ENCODE measurements at regions not wholly inside any gene's neighbourhood (a gene's known extent, or its start where the extent isn't known, plus 50 kb on each side); places are given as distances from the start of the nearest gene placed in this dataset.
"Not testable (repeated sequence)": the region's sequence is repeated elsewhere in the genome, so short reads cannot be mapped to it uniquely, and the experiment has no call there.

- ChIA-PET CTCF (no interaction called here), POLR2A (no interaction called here)
- no peak overlapping the region for H3K27ac ChIP-seq (ENCODE audit: insufficient read depth, low read depth, low read length)
- no peaks in the 10 kb centered on the region for H3K4me1 ChIP-seq (ENCODE audit: control insufficient read depth, extremely low read depth, insufficient read depth, low read length)
- no peaks in the 10 kb centered on the region for H3K27me3 ChIP-seq (ENCODE audit: control insufficient read depth in 2 of 2, insufficient read depth in 2 of 2, low read length in 2 of 2)
- FAIRE-seq, result no peak
- no peaks in the 10 kb centered on the region for H3K79me2 ChIP-seq (ENCODE audit: control insufficient read depth, insufficient read depth, low read length)
- BruUV-seq (replicated peaks), result no TSS peak
- no peaks in the 10 kb centered on the region for H3K36me3 ChIP-seq (ENCODE audit: control insufficient read depth in 2 of 2, extremely low read depth in 1 of 2, insufficient read depth in 2 of 2, low read length in 2 of 2)
- no peak overlapping the region for H2AFZ ChIP-seq (ENCODE audit: low read depth, low read length)
- no peak overlapping the region for H3K4me2 ChIP-seq (ENCODE audit: insufficient read depth, low read length)
- no peaks in the 10 kb centered on the region for H4K20me1 ChIP-seq (replicated peaks; ENCODE audit: control insufficient read depth, extremely low read depth, insufficient read depth, low read length)
- H3K9me3 ChIP-seq (replicated peaks; ENCODE audit: control insufficient read depth, insufficient read depth, low read length), result no peaks in the 10 kb centered on the region
- H3K4me3 ChIP-seq (replicated peaks in 1 of 3; ENCODE audit: insufficient read depth in 1 of 3, low read depth in 1 of 3, low read length in 3 of 3), result no peak overlapping the region
- TF ChIP-seq EZH2 (IDR thresholded peaks at IDR 0.05; ENCODE audit: borderline replicate concordance, low read depth, low read length, severe bottlenecking), result no peak
- TF ChIP-seq, protein P1, sequence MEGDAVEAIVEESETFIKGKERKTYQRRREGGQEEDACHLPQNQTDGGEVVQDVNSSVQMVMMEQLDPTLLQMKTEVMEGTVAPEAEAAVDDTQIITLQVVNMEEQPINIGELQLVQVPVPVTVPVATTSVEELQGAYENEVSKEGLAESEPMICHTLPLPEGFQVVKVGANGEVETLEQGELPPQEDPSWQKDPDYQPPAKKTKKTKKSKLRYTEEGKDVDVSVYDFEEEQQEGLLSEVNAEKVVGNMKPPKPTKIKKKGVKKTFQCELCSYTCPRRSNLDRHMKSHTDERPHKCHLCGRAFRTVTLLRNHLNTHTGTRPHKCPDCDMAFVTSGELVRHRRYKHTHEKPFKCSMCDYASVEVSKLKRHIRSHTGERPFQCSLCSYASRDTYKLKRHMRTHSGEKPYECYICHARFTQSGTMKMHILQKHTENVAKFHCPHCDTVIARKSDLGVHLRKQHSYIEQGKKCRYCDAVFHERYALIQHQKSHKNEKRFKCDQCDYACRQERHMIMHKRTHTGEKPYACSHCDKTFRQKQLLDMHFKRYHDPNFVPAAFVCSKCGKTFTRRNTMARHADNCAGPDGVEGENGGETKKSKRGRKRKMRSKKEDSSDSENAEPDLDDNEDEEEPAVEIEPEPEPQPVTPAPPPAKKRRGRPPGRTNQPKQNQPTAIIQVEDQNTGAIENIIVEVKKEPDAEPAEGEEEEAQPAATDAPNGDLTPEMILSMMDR (IDR thresholded peaks at IDR 0.05; ENCODE audit: extremely low read depth in 1 of 2, insufficient read depth in 1 of 2, low read depth in 1 of 2, low read length in 2 of 2), result no peak
- TF ChIP-seq MYC (IDR thresholded peaks at IDR 0.05; ENCODE audit: low read depth, low read length), result no peak
- TF ChIP-seq POLR2AphosphoS5 (IDR thresholded peaks at IDR 0.05; ENCODE audit: insufficient read depth, low read depth, low read length), result no peak
- no peak for TF ChIP-seq JUN (IDR thresholded peaks at IDR 0.05; ENCODE audit: borderline replicate concordance, insufficient read depth, insufficient read length, low read depth)
- H3K9ac ChIP-seq (replicated peaks; ENCODE audit: extremely low read depth, insufficient read depth, low read length), result no peak overlapping the region
- intact Hi-C loops (cut with micrococcal nuclease), result no loop called here
- dilution Hi-C loops (cut with MboI; ENCODE audit: extremely low pct_ligation_motif_present, low sequenced_read_pairs), result no loop called here
- no peak for DNase-seq (ENCODE audit: low read depth, low spot score)
- no peaks in the 10 kb centered on the region for H3K9me1 ChIP-seq (replicated peaks; ENCODE audit: control insufficient read depth, extremely low read depth, insufficient read depth, low read length)
Measured at GRCh38 chr21:13937236-13937635, 273.5 kb downstream of the LIPI start.

DNA sequence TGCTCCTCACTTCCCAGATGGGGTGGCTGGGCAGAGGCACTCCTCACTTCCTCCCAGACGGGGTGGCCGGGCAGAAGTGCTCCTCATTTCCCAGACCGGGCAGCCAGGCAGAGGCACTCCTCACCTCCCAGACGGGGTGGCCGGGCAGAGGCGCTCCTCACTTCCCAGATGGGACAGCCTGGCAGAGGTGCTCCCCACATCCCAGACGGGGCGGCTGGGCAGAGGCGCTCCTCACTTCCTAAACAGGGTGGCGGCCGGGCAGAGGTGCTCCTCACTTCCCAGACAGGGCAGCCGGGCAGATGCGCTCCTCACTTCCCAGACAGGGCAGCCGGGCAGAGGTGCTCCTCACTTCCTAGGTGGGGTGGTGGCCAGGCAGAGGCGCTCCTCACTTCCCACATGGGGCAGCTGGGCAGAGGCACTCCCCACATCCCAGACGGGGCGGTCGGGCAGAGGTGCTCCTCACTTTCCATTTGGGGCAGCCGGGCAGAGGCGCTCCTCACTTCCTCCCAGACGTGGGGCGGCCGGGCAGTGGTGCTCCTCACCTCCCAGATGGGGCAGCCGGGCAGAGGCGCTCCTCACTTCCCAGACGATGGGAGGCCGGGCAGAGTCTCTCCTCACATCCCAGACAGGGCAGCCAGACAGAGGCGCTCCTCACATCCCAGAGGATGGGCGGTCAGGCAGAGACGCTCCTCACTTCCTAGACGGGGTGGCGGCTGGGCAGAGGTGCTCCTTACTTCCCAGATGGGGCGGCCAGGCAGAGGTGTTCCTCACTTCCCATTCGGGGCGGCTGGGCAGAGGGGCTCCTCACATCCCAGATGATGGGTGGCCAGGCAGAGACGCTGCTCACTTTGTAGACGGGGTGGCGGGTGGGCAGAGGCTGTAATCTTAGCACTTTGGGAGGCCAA, 274.5 kb downstream of the LIPI start:
- FAIRE-seq; POLR2A ChIA-PET; H3K27me3 ChIP-seq (ENCODE audit: control insufficient read depth in 2 of 2, insufficient read depth in 2 of 2, low read length in 2 of 2); BruUV-seq (replicated peaks); dilution Hi-C loops (cut with MboI; ENCODE audit: extremely low pct_ligation_motif_present, low sequenced_read_pairs); H4K20me1 ChIP-seq (replicated peaks; ENCODE audit: control insufficient read depth, extremely low read depth, insufficient read depth, low read length); H3K9me1 ChIP-seq (replicated peaks; ENCODE audit: control insufficient read depth, extremely low read depth, insufficient read depth, low read length); H3K4me3 ChIP-seq (replicated peaks in 1 of 3; ENCODE audit: insufficient read depth in 1 of 3, low read depth in 1 of 3, low read length in 3 of 3); H3K36me3 ChIP-seq (ENCODE audit: control insufficient read depth in 2 of 2, extremely low read depth in 1 of 2, insufficient read depth in 2 of 2, low read length in 2 of 2); H3K9ac ChIP-seq (replicated peaks; ENCODE audit: extremely low read depth, insufficient read depth, low read length); H3K27ac ChIP-seq (ENCODE audit: insufficient read depth, low read depth, low read length); intact Hi-C loops (cut with micrococcal nuclease); H2AFZ ChIP-seq (ENCODE audit: low read depth, low read length); H3K9me3 ChIP-seq (replicated peaks; ENCODE audit: control insufficient read depth, insufficient read depth, low read length); CTCF ChIA-PET; H3K4me2 ChIP-seq (ENCODE audit: insufficient read depth, low read length); DNase-seq (ENCODE audit: low read depth, low spot score); H3K79me2 ChIP-seq (ENCODE audit: control insufficient read depth, insufficient read depth, low read length); H3K4me1 ChIP-seq (ENCODE audit: control insufficient read depth, extremely low read depth, insufficient read depth, low read length): not testable (repeated sequence)

DNA sequence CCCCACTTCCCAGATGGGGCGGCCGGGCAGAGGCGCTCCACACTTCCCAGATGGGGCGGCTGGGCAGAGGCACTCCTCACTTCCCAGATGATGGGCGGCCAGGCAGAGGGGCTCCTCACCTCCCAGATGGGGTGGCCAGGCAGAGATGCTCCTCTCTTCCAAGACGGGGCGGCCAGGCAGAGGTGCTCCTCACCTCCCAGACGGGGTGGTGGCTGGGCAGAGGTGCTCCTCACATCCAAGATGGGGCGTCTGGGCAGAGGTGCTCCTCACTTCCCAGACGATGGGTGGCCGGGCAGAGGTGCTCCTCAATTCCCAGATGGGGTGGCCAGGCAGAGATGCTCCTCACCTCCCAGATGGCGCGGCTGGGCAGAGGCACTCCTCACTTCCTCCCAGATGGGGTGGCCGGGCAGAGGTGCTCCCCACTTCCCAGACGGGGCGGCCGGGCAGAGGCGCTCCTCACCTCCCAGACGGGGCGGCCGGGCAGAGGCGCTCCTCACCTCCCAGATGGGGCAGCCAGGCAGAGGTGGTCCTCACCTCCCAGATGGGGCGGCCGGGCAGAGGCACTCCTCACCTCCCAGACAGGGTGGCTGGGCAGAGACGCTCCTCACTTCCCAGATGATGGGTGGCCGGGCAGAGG, 275.2 kb downstream of the LIPI start:
- H3K36me3 ChIP-seq (ENCODE audit: control insufficient read depth in 2 of 2, extremely low read depth in 1 of 2, insufficient read depth in 2 of 2, low read length in 2 of 2); POLR2A ChIA-PET: not testable (repeated sequence)

More for the DNA sequence above, 275.2 kb downstream of the LIPI start:
- H3K4me1 ChIP-seq (ENCODE audit: control insufficient read depth, extremely low read depth, insufficient read depth, low read length); H3K79me2 ChIP-seq (ENCODE audit: control insufficient read depth, insufficient read depth, low read length); FAIRE-seq; H2AFZ ChIP-seq (ENCODE audit: low read depth, low read length); H3K9me1 ChIP-seq (replicated peaks; ENCODE audit: control insufficient read depth, extremely low read depth, insufficient read depth, low read length); CTCF ChIA-PET; H3K4me2 ChIP-seq (ENCODE audit: insufficient read depth, low read length); H3K27ac ChIP-seq (ENCODE audit: insufficient read depth, low read depth, low read length); DNase-seq (ENCODE audit: low read depth, low spot score); H3K4me3 ChIP-seq (replicated peaks in 1 of 3; ENCODE audit: insufficient read depth in 1 of 3, low read depth in 1 of 3, low read length in 3 of 3); dilution Hi-C loops (cut with MboI; ENCODE audit: extremely low pct_ligation_motif_present, low sequenced_read_pairs); H3K9me3 ChIP-seq (replicated peaks; ENCODE audit: control insufficient read depth, insufficient read depth, low read length); H3K9ac ChIP-seq (replicated peaks; ENCODE audit: extremely low read depth, insufficient read depth, low read length); H3K27me3 ChIP-seq (ENCODE audit: control insufficient read depth in 2 of 2, insufficient read depth in 2 of 2, low read length in 2 of 2); H4K20me1 ChIP-seq (replicated peaks; ENCODE audit: control insufficient read depth, extremely low read depth, insufficient read depth, low read length); intact Hi-C loops (cut with micrococcal nuclease); BruUV-seq (replicated peaks): not testable (repeated sequence)

Data from endothelial cell of umbilical vein (primary cell).